SW 1271 (cell line): ENCODE measurements at regions not wholly inside any gene's neighbourhood (a gene's known extent, or its start where the extent isn't known, plus 50 kb on each side); places are given as distances from the start of the nearest gene placed in this dataset.
"Not testable (repeated sequence)": the region's sequence is repeated elsewhere in the genome, so short reads cannot be mapped to it uniquely, and the experiment has no call there.

ENCODE experiments used
- DNase-seq, 2 experiments: peaks; one replicate each; lab custom pipeline; 2025; lab: John Stamatoyannopoulos, UW

GRCh38 chr22:23381661-23382427, 198.2 kb downstream of the IGLL1 start:
- DNase-seq: no peak

- no peak for DNase-seq
These were observed 199.2 kb downstream of the IGLL1 start for GRCh38 chr22:23380911-23381310.

- DNase-seq: no peak
These were observed 199.9 kb downstream of the IGLL1 start for GRCh38 chr22:23380230-23380573.

GRCh38 chr22:23379540-23380229, 199.4 kb downstream of the BCR start:
- DNase-seq: not testable (repeated sequence)

- no peak for DNase-seq
These were observed 197.5 kb downstream of the BCR start for GRCh38 chr22:23377767-23378166.

GRCh38 chr22:23376256-23376655, 195.9 kb downstream of the BCR start:
- no peak for DNase-seq

- DNase-seq: no peak
These were observed 194.9 kb downstream of the BCR start for GRCh38 chr22:23375031-23375827.

- DNase-seq: no peak
These were observed 193.3 kb downstream of the BCR start for GRCh38 chr22:23373601-23374000.

GRCh38 chr22:23370251-23370650, 189.9 kb downstream of the BCR start:
- DNase-seq: no peak

- no peak for DNase-seq
These were observed 188.9 kb downstream of the BCR start for GRCh38 chr22:23369054-23369685.
